ENCODE measurements at regions not wholly inside any gene's neighbourhood (a gene's known extent, or its start where the extent isn't known, plus 50 kb on each side); places are given as distances from the start of the nearest gene placed in this dataset.

GRCh38 chr9:107119735-107120134 is 163.3 kb upstream of the RAD23B start:
- no peak for DNase-seq

GRCh38 chr9:107123389-107123788 is 159.7 kb upstream of the RAD23B start:
- DNase-seq: no peak

DNA sequence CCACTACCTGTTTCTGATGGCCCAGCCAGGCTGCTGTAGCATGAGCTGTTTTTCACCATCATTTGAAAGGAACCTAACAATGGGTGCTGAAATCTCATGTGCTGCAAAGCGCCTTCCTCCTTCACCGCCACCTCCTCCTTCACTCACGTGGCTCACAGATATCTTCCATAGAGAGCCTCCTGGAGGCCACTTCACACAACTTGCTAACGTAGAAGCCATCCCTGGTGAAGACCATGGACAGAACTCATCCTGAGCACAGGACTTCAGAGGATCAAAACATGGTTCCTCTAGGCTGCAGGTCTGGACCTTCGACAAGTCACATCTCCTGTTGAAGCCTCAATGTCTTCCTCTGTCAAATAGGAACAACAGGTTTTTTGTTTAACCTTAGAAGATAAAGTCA is 155.5 kb upstream of the RAD23B start:
- no peak for DNase-seq

DNA sequence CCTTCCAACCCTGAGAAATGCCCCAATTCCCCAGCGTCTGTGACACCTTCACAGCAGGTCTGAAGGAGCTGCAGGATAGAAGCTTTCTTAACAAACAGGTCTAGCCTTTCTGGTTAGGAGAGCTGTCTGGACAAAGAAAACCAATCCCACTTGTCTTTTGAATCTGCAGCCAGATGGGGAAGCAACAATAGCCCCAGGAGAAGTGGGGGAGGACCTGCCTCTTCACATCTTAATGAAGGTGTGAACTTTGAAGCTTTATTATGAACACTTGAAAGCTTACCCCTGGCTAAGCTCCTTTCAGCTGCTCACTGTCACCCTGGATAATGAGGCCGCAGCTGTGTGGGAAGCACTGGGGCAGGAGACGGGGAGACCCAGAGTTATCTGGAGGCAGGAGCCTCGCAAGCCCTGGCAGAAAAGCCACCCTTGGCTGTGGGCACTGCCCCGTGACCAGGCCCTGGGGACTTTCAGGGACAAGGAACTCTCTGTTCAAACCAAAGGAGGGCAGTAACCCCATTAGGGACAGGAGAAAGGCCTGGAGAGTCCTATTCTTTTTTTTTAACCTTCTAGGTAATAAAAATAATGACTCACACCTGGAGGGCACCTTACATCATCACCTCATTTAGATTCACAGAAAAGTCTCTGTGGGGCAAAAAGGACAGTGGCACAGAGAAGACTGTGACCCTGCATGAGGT is 151.8 kb upstream of the RAD23B start:
- DNase-seq: no peak

GRCh38 chr9:107136296-107136695 is 146.8 kb upstream of the RAD23B start:
- DNase-seq: no peak

GRCh38 chr9:107137495-107138202 is 145.4 kb upstream of the RAD23B start:
- peak; percentile 25 for DNase-seq

DNA sequence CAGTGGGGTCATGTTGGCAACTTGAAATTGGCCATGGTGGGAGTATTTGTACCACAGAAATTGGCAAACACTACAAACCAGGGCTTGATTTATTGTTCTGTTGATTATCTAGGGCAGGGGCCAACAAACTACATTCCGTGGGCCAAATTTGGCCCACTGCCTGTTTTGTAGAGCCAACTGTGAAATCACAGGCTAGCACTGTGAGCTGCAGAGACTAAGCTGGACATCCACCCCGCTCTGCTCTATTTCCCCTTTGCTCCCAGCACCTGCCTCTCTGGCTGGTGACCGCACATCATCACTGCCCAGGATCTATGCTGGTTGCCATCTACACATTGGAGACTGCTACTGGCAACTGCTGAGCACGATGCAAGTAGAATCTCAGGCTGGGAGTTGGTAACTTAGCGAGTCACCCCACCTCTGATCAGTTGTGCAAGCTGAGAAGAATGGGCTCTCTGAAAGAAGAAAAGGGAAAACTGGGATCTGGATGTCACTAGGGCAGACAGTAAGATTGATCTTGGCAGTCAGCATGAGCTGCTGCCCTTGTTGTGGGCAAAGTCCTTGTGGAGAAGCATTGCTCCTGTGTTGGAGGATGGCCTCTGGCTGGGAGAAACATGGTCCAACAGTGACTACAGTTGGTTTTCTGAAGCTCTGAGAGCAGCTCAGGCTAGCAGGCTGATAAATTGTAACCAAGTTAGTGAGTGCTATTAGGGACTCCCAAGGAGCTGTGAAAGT is 144.7 kb upstream of the RAD23B start:
- no peak for DNase-seq

DNA sequence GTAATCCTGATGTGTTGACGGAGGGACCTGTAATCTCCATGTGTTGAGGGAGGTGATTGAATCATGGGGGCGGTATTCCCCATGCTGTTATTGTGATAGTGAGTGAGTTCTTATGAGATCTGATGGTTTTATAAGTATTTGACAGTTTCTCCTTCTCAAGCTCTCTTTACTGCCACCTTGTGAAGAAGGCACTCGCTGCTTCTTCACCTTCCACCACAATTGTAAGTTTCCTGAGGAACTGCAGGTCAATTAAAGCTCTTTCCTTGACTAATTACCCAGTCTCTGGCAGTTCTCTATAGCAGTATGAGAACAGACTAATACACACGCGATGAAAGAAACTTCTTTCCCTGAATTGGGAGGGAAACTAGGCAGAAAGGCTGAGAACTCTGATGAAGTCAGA is 141.1 kb upstream of the RAD23B start:
- no peak for DNase-seq

DNA sequence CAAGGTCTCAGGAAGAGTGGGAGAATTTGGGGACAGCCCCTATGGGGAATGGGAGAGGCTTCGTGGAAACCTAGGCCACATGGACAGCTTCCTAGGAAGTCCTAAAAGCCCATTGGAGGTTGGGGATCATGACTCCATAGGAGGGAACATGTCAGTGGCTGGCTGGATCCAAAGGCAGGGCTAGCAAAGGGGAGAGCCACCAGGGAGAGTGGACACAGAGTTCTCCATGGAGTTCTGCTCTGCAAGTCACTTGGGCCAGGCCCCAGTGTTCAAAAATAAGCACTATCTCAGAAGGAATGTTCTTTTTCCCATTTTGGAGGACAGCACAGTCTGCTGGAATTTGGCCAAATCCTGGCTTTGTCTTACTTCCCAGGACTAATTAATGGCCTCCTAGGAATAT is 140.6 kb upstream of the RAD23B start:
- no peak for DNase-seq

GRCh38 chr9:107142896-107143603 is 140.0 kb upstream of the RAD23B start:
- DNase-seq: no peak

GRCh38 chr9:107144475-107144874 is 138.6 kb upstream of the RAD23B start:
- DNase-seq: no peak

- DNase-seq: no peak
Observed at GRCh38 chr9:107147134-107147533, 135.9 kb upstream of the RAD23B start.

- DNase-seq: no peak
Observed at GRCh38 chr9:107148216-107148615, 134.9 kb upstream of the RAD23B start.

DNA sequence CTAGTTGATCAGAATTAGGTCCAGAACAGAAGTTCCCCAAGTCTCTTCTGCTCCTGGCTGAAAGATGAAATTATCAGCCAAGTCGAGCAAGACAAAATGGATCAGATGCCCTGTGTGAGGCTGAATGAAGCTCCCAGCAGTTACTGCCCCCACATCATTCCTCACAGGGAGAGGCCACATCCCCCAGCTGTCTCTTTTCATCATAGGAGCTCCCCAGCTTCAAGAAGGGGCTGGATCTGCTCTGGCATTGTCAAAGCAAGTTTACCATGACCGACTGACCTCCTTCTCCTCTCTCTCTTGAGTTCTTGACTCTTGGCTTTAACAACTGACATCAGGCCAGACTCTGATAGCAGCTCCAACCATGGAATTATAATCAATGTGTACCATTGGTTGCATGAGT is 133.3 kb upstream of the RAD23B start:
- DNase-seq: no peak

GRCh38 chr9:107153336-107153735 is 129.7 kb upstream of the RAD23B start:
- no peak for DNase-seq

- no peak for DNase-seq
Observed at GRCh38 chr9:107154291-107154690, 128.8 kb upstream of the RAD23B start.

- DNase-seq: no peak
Observed at GRCh38 chr9:107154766-107155165, 128.3 kb upstream of the RAD23B start.

DNA sequence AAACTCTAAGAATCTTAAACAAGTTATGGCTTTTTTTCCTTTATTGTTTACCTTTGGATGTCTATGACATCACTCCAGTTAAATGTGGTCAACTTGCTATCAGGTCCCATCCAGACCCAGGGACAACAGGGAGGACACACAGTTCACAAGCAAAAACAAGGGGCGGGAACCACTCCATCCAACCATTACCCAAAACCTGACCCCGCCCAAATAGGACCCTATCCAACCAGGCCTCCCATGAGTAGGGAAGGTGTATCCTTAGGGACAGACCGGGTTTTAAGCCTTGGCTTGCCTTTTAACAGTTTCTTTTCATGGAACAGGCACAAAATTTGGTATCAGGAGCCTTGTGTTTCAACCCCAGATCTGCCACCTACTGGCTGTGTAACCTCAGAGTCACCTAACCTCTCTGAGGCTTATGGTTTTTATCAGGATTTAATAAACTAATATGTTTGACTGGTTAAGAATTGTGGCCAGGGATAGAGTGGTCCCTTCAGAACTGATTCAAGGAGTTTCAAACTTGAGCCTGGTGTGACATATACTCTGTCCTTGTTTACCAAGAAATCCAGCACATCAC is 127.7 kb upstream of the RAD23B start:
- no peak for DNase-seq

- DNase-seq: no peak
Observed at GRCh38 chr9:107158321-107158720, 124.8 kb upstream of the RAD23B start.

DNA sequence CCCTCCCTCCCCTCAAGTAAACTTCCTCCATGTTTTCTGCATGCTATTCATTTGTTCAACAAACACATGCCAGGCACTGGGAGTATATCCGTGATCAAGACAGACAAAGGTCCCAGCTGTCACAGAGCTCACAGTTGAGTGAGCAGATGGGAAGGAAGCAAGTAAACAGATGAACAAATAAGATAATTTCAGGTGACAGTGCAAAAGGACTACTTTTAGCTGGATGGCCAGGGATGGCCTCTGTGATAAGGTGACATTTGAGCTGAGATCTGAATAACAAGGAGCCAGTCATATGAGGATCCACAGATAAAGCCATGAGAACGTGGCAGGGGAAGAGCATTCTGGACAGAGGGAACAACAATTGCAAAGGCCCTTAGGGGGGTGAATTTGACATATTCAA is 121.7 kb upstream of the RAD23B start:
- DNase-seq: no peak

DNA sequence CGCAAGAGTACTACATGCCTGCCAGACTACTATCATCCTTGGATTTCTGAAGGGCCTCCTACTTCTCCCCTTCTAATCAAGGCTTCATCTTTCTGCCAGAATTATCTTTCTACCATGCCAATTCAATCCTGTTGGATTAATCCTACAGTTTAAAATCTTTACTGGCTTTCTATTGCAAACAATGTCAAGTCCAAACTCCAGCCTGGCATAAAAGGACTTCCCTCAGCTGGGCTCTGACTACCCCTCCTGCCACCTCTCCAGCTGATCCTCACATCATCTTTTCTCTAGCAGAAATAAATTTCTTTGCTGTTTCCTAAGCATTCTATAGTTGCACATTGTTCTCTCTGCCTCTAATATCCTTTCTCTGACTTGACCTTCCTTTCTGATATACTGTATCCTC is 119.7 kb upstream of the RAD23B start:
- no peak for DNase-seq

GRCh38 chr9:107169796-107170195 is 113.3 kb upstream of the RAD23B start:
- no peak for DNase-seq

- no peak for DNase-seq
Observed at GRCh38 chr9:107170801-107171200, 112.3 kb upstream of the RAD23B start.
